Progenitor cell of endocrine pancreas (in vitro differentiated cells): ENCODE measurements at regions not wholly inside any gene's neighbourhood (a gene's known extent, or its start where the extent isn't known, plus 50 kb on each side); places are given as distances from the start of the nearest gene placed in this dataset.

Experiments used
- DNase-seq: peaks from one replicate; pipeline ENCODE4 v3.0.0; 2021; ENCODE audit warnings: low spot score; ENCODE audit not compliant: unreplicated experiment
- H3K27ac Mint-ChIP-seq: 2 replicates; pipeline ENCODE4 v1.8.0; 2021; ENCODE audit warnings: mild to moderate bottlenecking, moderate library complexity, mixed read lengths
- H3K27me3 Mint-ChIP-seq: 2 replicates; pipeline ENCODE4 v1.8.0; 2021; ENCODE audit warnings: mixed read lengths
- H3K36me3 Mint-ChIP-seq: 2 replicates; pipeline ENCODE4 v1.8.0; 2022; ENCODE audit warnings: mixed read lengths; ENCODE audit not compliant: insufficient read depth
- H3K4me1 Mint-ChIP-seq: 2 replicates; pipeline ENCODE4 v1.8.0; 2021; ENCODE audit warnings: low read depth, mixed read lengths
- H3K4me3 Mint-ChIP-seq: 2 replicates; pipeline ENCODE4 v1.8.0; 2021; ENCODE audit warnings: low read depth, mild to moderate bottlenecking, moderate library complexity, mixed read lengths
- H3K9me3 Mint-ChIP-seq: 2 replicates; pipeline ENCODE4 v1.8.0; 2021; ENCODE audit warnings: low read depth, mixed read lengths
- CTCF ChIP-seq: fragments of 200-600 bp; sonication (generic); IDR thresholded peaks from one replicate; pipeline ENCODE4 v1.5.0; 2021; ENCODE audit warnings: antibody characterized with exemption, mild to moderate bottlenecking; ENCODE audit not compliant: unreplicated experiment

GRCh38 chr4:86439293-86439692, 79.4 kb upstream of the MAPK10 start:
- no peak for TF ChIP-seq CTCF
- Mint-ChIP-seq H3K4me3 (no peak overlapping the region), H3K9me3 (peaks cover under 1% of the 10 kb centered on the region), H3K36me3 (no peaks in the 10 kb centered on the region), H3K4me1 (no peaks in the 10 kb centered on the region), H3K27ac (no peak overlapping the region), H3K27me3 (no peaks in the 10 kb centered on the region)
- no peak for DNase-seq

- Mint-ChIP-seq H3K27me3 (no peaks in the 10 kb centered on the region), H3K9me3 (peaks cover 11% of the 10 kb centered on the region), H3K27ac (no peak overlapping the region), H3K4me3 (no peak overlapping the region), H3K36me3 (peaks cover 4% of the 10 kb centered on the region), H3K4me1 (no peaks in the 10 kb centered on the region)
- no peak for TF ChIP-seq CTCF
- no peak for DNase-seq
Measured at GRCh38 chr4:86441175-86441936, 81.5 kb upstream of the MAPK10 start.

- no peaks in the 10 kb centered on the region for H3K27me3 Mint-ChIP-seq
- peaks cover 4% of the 10 kb centered on the region for H3K36me3 Mint-ChIP-seq
- H3K4me3 Mint-ChIP-seq = no peak overlapping the region
- no peak for DNase-seq
- H3K4me1 Mint-ChIP-seq = no peaks in the 10 kb centered on the region
- no peak for TF ChIP-seq CTCF
- H3K27ac Mint-ChIP-seq = no peak overlapping the region
- H3K9me3 Mint-ChIP-seq = peaks cover 11% of the 10 kb centered on the region
Measured at GRCh38 chr4:86442881-86443280, 83.0 kb upstream of the MAPK10 start.

- no peak for DNase-seq
- Mint-ChIP-seq H3K4me1 (no peaks in the 10 kb centered on the region), H3K27me3 (no peaks in the 10 kb centered on the region), H3K36me3 (peaks cover 4% of the 10 kb centered on the region), H3K27ac (no peak overlapping the region), H3K9me3 (peaks cover 11% of the 10 kb centered on the region), H3K4me3 (no peak overlapping the region)
- no peak for TF ChIP-seq CTCF
Measured at GRCh38 chr4:86443495-86443894, 83.6 kb upstream of the MAPK10 start.

GRCh38 chr4:86446996-86447395, 87.1 kb upstream of the MAPK10 start:
- no peak for TF ChIP-seq CTCF
- Mint-ChIP-seq H3K27ac (no peak overlapping the region), H3K4me3 (no peak overlapping the region), H3K27me3 (no peaks in the 10 kb centered on the region), H3K4me1 (peaks cover 6% of the 10 kb centered on the region), H3K36me3 (peaks cover 4% of the 10 kb centered on the region), H3K9me3 (peaks cover 13% of the 10 kb centered on the region)
- no peak for DNase-seq
